Erythroblast (primary cell): ENCODE measurements at regions not wholly inside any gene's neighbourhood (a gene's known extent, or its start where the extent isn't known, plus 50 kb on each side); places are given as distances from the start of the nearest gene placed in this dataset.
"Not testable (repeated sequence)": the region's sequence is repeated elsewhere in the genome, so short reads cannot be mapped to it uniquely, and the experiment has no call there.

ENCODE experiments used
- DNase-seq, 2 experiments: peaks; one replicate each; lab custom pipeline; 2025; lab: John Stamatoyannopoulos, UW
- GATA1 ChIP-seq: IDR thresholded peaks from 2 replicates; pipeline ENCODE4 v1.6.1; 2011; ENCODE audit warnings: low read depth, mild to moderate bottlenecking, control low read depth, low read length, moderate library complexity
- POLR2A ChIP-seq: IDR thresholded peaks from 2 replicates; pipeline ENCODE4 v1.6.1; 2011; ENCODE audit warnings: mild to moderate bottlenecking, low read length

- TF ChIP-seq POLR2A (no peak), GATA1 (no peak)
- DNase-seq, result no peak
Measured at GRCh38 chr3:86464180-86464579, 526.8 kb downstream of the VGLL3 start.

GRCh38 chr3:86451749-86452148, 539.2 kb downstream of the VGLL3 start:
- TF ChIP-seq POLR2A (no peak), GATA1 (no peak)
- no peak for DNase-seq

DNA sequence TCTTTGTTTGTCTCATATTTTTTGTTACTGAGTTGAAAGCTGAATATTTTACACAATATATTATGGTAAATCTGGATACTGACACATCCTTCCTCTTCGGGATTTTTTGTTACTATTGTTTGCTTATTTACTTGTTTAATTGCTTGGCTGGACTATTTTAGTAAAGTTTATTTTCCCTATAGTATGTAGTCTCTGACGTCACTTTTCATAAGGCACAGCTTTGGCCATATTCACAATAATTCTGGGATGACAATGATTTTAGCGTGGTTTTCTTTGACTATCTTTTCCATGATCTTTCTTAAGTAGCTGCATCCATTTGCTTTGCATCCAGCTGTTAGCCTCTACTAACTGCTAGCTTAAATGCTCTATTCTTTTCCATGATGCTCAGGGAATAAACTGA, 552.4 kb downstream of the VGLL3 start:
- TF ChIP-seq GATA1 (no peak), POLR2A (no peak)
- DNase-seq, result no peak

GRCh38 chr3:86427343-86427742, 563.6 kb downstream of the VGLL3 start:
- DNase-seq, result no peak
- TF ChIP-seq GATA1, result no peak
- TF ChIP-seq POLR2A, result no peak

DNA sequence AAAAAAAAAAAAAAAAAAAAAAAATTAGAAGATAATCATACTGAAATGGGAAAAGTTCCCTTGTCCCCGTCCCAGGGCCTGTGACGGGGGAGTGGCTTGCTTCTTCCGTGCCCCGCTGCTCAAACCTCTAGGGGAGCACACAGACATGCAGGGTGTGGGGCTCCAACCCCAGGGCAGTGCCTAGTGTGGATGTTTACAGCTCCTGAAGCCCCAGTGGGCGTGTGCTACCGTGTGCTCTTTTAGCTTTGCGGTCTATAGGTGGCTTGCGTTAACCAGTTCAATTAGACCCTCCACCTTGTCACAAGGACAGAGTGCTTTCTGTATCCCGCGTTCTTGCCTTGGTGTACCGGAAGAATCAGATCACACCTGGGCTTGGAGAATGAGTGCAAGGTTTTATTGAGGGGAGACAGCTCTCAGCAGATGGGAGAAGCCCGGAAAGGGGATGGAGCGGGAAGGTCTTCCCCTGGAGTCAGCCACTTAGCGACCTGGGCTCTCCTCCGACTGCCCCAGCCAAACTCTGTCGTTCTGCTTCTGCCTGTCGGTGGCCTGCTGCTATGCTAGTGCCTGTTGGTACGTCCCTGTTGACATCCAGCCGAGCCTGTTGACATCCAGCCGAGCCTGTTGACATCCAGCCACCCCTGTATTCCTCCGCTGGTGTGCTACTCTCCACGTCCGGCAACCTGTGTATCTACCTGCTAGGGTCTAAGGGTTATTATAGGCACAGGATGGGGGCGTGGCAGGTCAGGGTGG, 569.8 kb downstream of the VGLL3 start:
- DNase-seq, result no peak
- TF ChIP-seq POLR2A (no peak), GATA1 (no peak)

GRCh38 chr3:86418861-86419260, 572.1 kb downstream of the VGLL3 start:
- TF ChIP-seq GATA1 (no peak), POLR2A (no peak)
- DNase-seq, result no peak

DNA sequence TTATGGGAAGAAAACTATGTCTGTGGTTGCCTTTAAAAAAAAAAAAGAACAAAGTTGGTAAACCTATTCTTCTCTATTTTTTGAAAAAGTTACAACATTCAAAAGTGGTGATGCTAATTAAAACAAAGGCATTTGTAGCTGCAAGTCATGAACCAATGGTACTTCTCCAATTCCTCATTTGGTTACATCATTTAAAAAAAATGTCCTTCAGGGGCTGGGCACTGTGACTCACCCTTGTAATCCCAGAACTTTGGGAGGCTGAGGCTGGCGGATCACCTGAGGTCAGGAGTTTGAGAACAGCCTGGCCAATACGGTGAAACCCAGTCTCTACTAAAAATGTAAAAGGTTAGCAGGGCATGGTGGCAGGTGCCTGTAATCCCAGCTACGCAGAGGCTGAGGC, 574.6 kb downstream of the VGLL3 start:
- TF ChIP-seq POLR2A, result no peak
- TF ChIP-seq GATA1, result no peak
- DNase-seq, result no peak

DNA sequence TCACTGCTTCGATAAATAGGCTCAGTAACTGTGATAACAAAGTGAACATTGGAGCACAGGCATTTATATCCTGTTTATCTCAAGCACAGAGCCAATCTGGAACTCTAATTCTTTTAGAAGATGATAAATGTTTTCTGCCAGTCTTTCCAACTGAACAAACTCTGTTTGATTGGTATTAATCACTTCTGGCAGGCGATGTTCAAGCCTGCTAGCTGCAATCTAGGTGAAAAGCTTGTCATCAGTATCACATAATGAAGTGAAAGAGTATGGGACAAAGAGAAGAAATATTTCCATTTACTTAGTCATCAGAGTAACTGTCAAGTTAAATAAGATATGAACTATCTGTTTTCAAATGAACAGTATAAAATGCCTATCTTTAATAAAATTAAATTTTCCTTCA, 577.3 kb downstream of the VGLL3 start:
- no peak for TF ChIP-seq POLR2A
- TF ChIP-seq GATA1, result no peak
- DNase-seq, result no peak

GRCh38 chr3:86410587-86410986, 580.4 kb downstream of the VGLL3 start:
- DNase-seq, result no peak
- no peak for TF ChIP-seq GATA1
- TF ChIP-seq POLR2A, result no peak

- DNase-seq, result not testable (repeated sequence)
Measured at GRCh38 chr3:86389759-86390158, 601.2 kb downstream of the VGLL3 start.

DNA sequence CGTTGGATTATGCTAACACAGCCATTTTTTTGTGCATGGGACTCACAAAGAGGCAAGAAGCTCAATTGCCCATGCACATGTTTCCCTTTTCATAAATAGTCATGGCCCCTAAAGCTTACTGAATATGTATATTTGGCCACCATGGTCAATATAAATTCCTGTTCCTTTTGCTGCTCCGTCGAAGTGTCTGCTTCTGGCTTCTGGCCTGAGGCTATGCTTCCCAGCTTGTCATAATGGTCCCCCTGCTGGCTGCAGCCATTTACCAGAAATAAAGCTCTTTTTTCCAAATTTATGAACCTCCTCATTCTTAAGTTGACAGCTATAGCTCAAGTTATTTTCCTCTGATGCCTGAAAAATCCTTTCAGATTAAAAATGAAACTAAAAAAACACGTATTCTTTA, 602.1 kb downstream of the VGLL3 start:
- TF ChIP-seq POLR2A (no peak), GATA1 (no peak)
- no peak for DNase-seq

GRCh38 chr3:86382556-86382955, 608.4 kb downstream of the VGLL3 start:
- no peak for DNase-seq
- TF ChIP-seq GATA1 (no peak), POLR2A (no peak)

DNA sequence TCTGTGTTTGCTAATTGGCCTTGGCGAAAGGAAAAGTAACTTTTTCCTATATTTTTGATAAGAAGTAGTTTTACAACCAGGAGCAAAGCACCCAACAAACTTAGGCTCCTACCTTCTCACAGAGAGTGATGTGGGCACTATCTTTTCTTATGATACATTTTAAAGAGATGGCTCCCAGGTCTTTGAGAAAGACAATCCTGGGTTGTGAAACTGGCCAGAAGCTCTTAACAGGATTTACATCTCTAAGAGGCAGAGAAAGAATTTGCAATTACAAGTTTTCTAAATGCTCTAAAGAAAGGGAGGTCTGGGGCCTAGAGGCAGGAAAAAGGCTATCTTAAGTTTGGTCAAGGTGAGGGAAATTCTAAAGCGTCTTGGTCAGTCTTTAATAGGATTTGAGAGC, 609.7 kb downstream of the VGLL3 start:
- TF ChIP-seq GATA1, result no peak
- no peak for DNase-seq

GRCh38 chr3:86379280-86379679, 611.7 kb downstream of the VGLL3 start:
- TF ChIP-seq POLR2A, result no peak
- no peak for TF ChIP-seq GATA1
- DNase-seq, result no peak

DNA sequence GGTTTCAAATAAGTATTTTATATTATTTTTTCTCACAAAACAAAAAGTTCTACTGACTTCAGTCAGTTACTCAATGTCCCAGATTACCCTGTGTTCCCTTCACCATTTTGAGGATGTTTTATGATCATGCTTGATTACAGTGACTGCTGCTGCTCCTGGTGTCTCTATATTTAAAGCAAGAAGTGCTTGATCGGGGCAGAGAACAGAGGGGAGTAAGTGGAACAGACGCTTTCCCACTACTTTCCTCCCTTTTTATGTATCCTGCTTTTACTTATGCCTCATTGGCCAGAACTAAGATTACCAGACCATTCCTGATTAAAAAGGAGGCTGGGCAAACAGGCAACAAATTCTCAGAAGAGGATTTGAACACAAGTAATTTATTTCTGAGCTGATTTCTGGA, 612.1 kb downstream of the VGLL3 start:
- no peak for TF ChIP-seq POLR2A
- no peak for TF ChIP-seq GATA1
- DNase-seq, result no peak

- DNase-seq, result not testable (repeated sequence)
Measured at GRCh38 chr3:86335566-86335965, 655.4 kb downstream of the VGLL3 start.
